ENCODE measurements at regions not wholly inside any gene's neighbourhood (a gene's known extent, or its start where the extent isn't known, plus 50 kb on each side); places are given as distances from the start of the nearest gene placed in this dataset.

DNA sequence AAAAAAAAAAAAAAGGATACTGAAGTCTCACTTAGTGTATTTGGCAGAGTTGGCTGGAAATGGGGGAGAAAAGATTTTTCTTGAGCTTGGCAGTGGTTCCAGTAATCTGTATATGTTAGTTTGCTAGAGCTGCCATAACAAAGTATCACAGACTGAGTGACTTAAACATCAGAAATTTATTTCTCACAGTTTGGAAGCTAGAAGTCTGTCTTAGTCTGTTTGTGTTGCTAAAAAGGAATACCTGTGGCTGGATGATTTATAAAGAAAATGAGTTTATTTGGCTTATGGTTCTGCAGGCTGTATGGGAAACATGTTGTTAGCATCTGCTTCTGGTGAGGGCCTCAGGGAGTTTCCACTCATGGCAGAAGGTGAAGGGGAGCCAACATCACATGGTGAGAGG, 89.6 kb upstream of the CEP78 start:
- Histone ChIP-seq H4K5ac (ENCODE audit: low read depth, low read length) (no peak overlapping the region), H3K14ac (replicated peaks; ENCODE audit: low read depth, low read length) (no peak overlapping the region), H4K91ac (ENCODE audit: insufficient read depth, low read depth, low read length) (no peak overlapping the region), H3K4me2 (ENCODE audit: low read depth, low read length) (no peak overlapping the region), H2BK15ac (ENCODE audit: low read depth, low read length) (no peak overlapping the region), H3K23ac (ENCODE audit: low read depth, low read length) (no peak overlapping the region), H3K56ac (ENCODE audit: extremely low read depth, insufficient read depth, low read length) (no peak overlapping the region), H3K36me3 (ENCODE audit: control insufficient read depth, insufficient read depth, low read length) (no peaks in the 10 kb centered on the region), H4K8ac (ENCODE audit: low read depth in 2 of 2, low read length in 2 of 2) (no peak overlapping the region), H2AK9ac (replicated peaks; ENCODE audit: low read depth, low read length, poor library complexity) (no peak overlapping the region), H3K9ac (ENCODE audit: low read depth, low read length) (no peak overlapping the region), H3K4me3 (ENCODE audit: insufficient read depth, low read depth, low read length) (no peak overlapping the region), H3K18ac (ENCODE audit: low read depth, low read length) (no peak overlapping the region), H2BK20ac (ENCODE audit: low read depth, low read length) (no peak overlapping the region), H3K9me1 (ENCODE audit: insufficient read depth, low read length) (no peaks in the 10 kb centered on the region), H3K27ac (ENCODE audit: insufficient read depth, low read length) (no peak overlapping the region), H3K79me1 (ENCODE audit: low read depth in 1 of 2, low read length in 2 of 2) (no peaks in the 10 kb centered on the region), H2AFZ (replicated peaks; ENCODE audit: low read length, poor library complexity) (no peak overlapping the region), H2BK120ac (ENCODE audit: low read depth, low read length) (no peak overlapping the region), H3K4me1 (ENCODE audit: control insufficient read depth, insufficient read depth, low read length) (no peaks in the 10 kb centered on the region), H2AK5ac (ENCODE audit: low read depth, low read length) (no peak overlapping the region), H4K20me1 (ENCODE audit: insufficient read depth, low read length) (no peaks in the 10 kb centered on the region), H3K4ac (ENCODE audit: low read depth, low read length) (no peak overlapping the region), H2BK5ac (ENCODE audit: low read depth, low read length, poor library complexity, severe bottlenecking) (no peak overlapping the region), H3K27me3 (ENCODE audit: control insufficient read depth, insufficient read depth, low read length) (no peaks in the 10 kb centered on the region), H3K9me3 (ENCODE audit: control insufficient read depth, insufficient read depth, low read length) (peaks cover 6% of the 10 kb centered on the region; the same call in 1 of the 2 replicates)
- POLR2A ChIA-PET (ENCODE audit: unreplicated experiment), result no interaction called here
- DNase-seq (peak; percentile 34), ATAC-seq (ENCODE audit: low read depth) (peak; percentile 76)
- CTCF ChIA-PET, result no interaction called here
- in situ Hi-C loops (cut with MboI; ENCODE audit: low sequenced_read_pairs) (no loop called here), intact Hi-C loops (cut with micrococcal nuclease) (loop anchor here (10.0 kb wide), 1 partner anchor 89 kb away; the partner anchor contains the start of gene CEP78), dilution Hi-C loops (cut with HindIII; ENCODE audit: low sequenced_read_pairs, unreplicated experiment) (no loop called here)
- no TSS peak for BruUV-seq (replicated peaks)
- TF ChIP-seq, protein P1, sequence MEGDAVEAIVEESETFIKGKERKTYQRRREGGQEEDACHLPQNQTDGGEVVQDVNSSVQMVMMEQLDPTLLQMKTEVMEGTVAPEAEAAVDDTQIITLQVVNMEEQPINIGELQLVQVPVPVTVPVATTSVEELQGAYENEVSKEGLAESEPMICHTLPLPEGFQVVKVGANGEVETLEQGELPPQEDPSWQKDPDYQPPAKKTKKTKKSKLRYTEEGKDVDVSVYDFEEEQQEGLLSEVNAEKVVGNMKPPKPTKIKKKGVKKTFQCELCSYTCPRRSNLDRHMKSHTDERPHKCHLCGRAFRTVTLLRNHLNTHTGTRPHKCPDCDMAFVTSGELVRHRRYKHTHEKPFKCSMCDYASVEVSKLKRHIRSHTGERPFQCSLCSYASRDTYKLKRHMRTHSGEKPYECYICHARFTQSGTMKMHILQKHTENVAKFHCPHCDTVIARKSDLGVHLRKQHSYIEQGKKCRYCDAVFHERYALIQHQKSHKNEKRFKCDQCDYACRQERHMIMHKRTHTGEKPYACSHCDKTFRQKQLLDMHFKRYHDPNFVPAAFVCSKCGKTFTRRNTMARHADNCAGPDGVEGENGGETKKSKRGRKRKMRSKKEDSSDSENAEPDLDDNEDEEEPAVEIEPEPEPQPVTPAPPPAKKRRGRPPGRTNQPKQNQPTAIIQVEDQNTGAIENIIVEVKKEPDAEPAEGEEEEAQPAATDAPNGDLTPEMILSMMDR (conservative IDR thresholded peaks at IDR 0.05; ENCODE audit: low read depth, low read length), result no peak

All from IMR-90 (cell line).